Astrocyte of the cerebellum (primary cell): ENCODE measurements at regions not wholly inside any gene's neighbourhood (a gene's known extent, or its start where the extent isn't known, plus 50 kb on each side); places are given as distances from the start of the nearest gene placed in this dataset.

Experiments used
- DNase-seq: peaks from one replicate; pipeline ENCODE4 v3.0.0-alpha.2; 2011; ENCODE audit warnings: low read depth
- H3K4me3 ChIP-seq: 2 replicates; pipeline ENCODE4 v1.5.1; 2011; ENCODE audit warnings: mild to moderate bottlenecking, low read depth, low read length, moderate library complexity
- in situ Hi-C: cut with HindIII; loops from 2 replicates; pipeline ENCODE4 v1.10.0; 2017; ENCODE audit warnings: low sequenced_read_pairs
- TF ChIP-seq, protein P1 (sequence below): IDR thresholded peaks from 2 replicates; pipeline ENCODE4 v1.5.1; 2012; ENCODE audit warnings: low read length, low read depth, moderate library complexity, mild to moderate bottlenecking; ENCODE audit errors: missing control alignments

DNA sequence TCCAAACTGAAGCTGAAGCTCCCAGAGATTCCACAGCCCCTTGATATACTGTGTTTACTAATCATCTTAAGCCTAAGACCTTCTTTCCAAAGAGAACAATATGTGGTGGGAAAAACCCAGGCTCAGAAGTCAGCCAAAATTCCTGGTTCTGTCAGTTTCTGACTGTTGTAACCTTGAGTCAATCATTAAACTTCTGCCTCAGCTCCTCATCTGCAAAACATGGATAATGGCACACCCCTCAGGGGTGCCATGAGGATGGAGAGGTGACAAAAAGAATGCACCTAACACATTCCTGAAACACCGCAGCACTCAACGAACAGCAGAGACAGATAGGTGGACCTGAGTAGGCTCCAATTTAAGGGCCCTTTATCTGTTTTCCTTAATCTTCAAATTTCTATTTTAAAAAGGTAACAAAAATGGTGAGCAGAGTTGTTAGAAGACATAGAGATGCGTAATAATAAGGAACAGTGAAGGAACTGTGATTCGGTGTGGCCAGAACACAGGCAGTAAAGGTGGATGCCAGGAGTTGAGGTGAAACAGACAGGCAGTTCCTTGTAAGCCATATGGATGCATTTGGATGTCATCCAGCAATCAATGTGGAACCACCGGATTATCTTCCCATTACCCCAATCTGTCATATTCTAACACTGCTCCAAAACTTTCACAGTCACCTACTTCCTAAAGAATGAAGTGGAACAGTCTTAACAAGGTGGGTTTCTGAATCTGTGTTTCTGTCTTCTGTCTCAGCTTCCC is 56.6 kb upstream of the DOCK9 start:
- H3K4me3 ChIP-seq = no peak overlapping the region
- DNase-seq = no peak
- TF ChIP-seq, protein P1, sequence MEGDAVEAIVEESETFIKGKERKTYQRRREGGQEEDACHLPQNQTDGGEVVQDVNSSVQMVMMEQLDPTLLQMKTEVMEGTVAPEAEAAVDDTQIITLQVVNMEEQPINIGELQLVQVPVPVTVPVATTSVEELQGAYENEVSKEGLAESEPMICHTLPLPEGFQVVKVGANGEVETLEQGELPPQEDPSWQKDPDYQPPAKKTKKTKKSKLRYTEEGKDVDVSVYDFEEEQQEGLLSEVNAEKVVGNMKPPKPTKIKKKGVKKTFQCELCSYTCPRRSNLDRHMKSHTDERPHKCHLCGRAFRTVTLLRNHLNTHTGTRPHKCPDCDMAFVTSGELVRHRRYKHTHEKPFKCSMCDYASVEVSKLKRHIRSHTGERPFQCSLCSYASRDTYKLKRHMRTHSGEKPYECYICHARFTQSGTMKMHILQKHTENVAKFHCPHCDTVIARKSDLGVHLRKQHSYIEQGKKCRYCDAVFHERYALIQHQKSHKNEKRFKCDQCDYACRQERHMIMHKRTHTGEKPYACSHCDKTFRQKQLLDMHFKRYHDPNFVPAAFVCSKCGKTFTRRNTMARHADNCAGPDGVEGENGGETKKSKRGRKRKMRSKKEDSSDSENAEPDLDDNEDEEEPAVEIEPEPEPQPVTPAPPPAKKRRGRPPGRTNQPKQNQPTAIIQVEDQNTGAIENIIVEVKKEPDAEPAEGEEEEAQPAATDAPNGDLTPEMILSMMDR = no peak
- in situ Hi-C loops = no loop called here

DNA sequence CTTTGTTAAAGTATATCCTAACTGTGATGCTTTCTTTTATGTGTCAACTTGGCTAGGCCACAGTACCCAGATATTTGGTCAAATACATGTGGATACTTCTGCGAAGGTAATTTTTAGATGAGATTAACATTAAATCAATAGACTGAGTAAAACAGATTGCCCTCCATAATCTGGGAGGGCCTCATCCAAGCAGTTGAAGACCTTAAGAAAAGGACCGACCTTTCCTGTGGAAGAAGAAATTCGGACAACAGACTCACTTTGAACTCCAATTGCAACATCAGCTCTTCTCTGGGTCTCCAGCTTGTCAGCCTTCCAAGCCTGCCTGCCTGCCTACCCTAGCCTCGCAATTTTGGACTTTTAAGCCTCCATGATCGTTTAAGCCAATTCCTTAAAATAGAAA is 57.9 kb upstream of the DOCK9 start:
- TF ChIP-seq, protein P1 = no peak
- no peak overlapping the region for H3K4me3 ChIP-seq
- no peak for DNase-seq
- in situ Hi-C loops = no loop called here

DNA sequence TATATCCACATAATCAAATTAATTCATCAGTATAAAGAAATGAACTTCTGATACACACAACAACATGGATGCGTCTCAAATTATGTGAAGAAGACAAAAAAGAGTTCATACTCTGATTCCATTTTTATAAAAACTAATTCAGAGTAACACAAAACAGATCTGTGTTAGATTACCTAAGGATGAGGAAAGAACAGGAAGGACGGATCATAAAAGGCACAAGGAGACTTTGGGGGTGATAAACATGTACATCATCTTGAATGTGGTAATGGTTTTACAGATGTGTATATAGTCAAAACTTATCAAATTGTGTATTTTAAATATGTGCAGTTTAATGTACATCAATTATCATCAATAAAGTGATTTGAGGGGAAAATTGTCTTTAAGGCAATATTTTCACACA is 59.9 kb upstream of the DOCK9 start:
- H3K4me3 ChIP-seq = no peak overlapping the region
- no peak for DNase-seq
- TF ChIP-seq, protein P1 = no peak
- in situ Hi-C loops = no loop called here

DNA sequence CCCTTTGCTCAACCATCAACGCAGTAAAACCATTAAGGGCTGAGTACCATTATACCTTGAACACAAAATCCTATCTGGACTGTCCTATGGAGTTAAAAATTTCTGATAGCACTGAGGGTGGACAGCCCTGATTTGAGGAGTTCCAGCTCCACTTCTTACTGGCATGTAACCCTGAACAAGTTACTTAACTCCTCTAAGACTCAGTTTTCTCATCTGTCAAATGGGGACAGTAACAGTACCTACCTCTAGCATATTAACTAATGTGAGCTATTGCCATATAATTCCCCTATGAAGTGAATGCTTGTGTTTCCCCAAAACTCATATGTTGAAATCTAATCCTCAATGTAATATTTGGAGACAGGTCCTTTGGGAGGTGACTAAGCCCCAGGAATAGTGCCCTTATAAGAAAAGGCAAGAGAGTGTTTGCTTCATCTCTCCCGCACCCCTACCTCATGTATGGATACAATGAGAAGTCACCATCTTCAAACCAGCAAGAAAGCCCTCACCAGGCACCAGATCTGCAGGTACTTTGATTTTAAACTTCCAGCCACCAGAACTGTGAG is 61.9 kb upstream of the DOCK9 start:
- TF ChIP-seq, protein P1 = no peak
- no peak for DNase-seq
- in situ Hi-C loops = no loop called here
- no peak overlapping the region for H3K4me3 ChIP-seq

DNA sequence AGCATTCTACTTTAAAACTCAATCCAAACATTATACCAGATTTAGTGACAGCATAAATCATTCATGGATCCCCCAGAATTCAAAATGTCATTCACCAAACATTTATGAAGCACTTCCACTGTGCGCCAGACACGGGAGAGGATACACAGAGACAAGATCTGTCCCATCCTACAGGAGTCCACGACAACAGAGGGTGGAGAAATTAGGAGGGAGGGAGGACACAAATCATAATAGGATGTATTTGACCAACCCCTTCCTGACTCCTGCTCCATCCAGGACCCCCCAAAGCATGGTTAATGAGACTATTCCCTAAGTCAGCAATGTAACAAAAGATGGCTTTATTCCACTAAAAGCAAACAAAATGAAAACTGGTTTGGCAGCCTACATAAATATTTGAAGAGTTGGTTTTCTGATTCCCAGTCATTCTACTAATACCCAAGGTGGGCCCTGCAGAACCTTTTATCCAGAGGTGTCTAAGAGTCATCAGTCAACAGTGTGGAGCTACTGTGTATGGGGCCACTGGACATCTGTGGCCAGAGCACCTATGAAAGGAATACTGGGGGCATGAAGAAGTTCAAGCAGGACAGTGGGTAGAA is 62.8 kb upstream of the DOCK9 start:
- in situ Hi-C loops = no loop called here
- TF ChIP-seq, protein P1 = no peak
- no peak overlapping the region for H3K4me3 ChIP-seq
- DNase-seq = no peak

DNA sequence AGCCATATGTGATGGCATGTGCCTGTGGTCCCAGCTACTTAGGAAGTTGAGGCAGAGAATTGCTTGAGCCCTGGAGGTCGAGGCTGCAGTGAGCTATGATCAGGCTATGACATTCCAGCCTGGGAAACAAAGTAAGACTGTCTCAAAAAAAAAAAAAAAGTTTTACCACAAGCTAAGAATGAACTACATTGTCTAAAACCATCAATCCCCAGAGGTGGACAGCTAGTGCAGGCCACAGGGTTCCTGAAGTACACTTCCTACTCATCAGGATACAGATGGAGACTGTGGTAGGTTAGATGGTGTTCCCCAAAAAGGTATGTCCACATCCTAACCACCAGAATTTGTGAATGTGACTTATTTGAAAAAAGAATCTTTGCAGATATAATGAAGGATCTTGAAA is 63.5 kb upstream of the DOCK9 start:
- TF ChIP-seq, protein P1 = no peak
- no peak for DNase-seq
- H3K4me3 ChIP-seq = no peak overlapping the region
- in situ Hi-C loops = no loop called here
